HL-60/S4 treated with phorbol 12-myristate 13-acetate at 8.2 ng/mL for 4 days and 3 days (cell line): ENCODE measurements at regions not wholly inside any gene's neighbourhood (a gene's known extent, or its start where the extent isn't known, plus 50 kb on each side); places are given as distances from the start of the nearest gene placed in this dataset.
"Not testable (repeated sequence)": the region's sequence is repeated elsewhere in the genome, so short reads cannot be mapped to it uniquely, and the experiment has no call there.

ENCODE experiments used
- in situ Hi-C: fragments of 300-500 bp; cut with MboI; formaldehyde crosslinking; loops from 2 replicates; pipeline ENCODE4 v1.15.0; 2022; ENCODE audit warnings: low sequenced_read_pairs

DNA sequence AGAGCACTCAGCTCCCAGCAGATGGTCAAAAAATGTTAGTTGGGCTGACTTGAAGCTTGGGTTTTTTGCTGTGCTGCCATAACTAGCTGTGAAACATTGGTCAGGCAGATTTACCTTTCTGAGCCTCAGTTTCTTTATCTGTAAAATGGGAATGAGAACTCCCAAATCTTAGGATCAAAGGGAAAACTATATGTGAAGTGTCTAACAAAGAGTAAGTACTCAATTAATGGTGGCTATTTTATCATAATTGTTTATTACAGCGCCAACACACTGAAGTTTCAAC is 164.2 kb upstream of the POU3F1 start:
- in situ Hi-C loops: no loop called here

GRCh38 chr1:38210021-38210894 is 163.7 kb upstream of the POU3F1 start:
- in situ Hi-C loops: no loop called here

DNA sequence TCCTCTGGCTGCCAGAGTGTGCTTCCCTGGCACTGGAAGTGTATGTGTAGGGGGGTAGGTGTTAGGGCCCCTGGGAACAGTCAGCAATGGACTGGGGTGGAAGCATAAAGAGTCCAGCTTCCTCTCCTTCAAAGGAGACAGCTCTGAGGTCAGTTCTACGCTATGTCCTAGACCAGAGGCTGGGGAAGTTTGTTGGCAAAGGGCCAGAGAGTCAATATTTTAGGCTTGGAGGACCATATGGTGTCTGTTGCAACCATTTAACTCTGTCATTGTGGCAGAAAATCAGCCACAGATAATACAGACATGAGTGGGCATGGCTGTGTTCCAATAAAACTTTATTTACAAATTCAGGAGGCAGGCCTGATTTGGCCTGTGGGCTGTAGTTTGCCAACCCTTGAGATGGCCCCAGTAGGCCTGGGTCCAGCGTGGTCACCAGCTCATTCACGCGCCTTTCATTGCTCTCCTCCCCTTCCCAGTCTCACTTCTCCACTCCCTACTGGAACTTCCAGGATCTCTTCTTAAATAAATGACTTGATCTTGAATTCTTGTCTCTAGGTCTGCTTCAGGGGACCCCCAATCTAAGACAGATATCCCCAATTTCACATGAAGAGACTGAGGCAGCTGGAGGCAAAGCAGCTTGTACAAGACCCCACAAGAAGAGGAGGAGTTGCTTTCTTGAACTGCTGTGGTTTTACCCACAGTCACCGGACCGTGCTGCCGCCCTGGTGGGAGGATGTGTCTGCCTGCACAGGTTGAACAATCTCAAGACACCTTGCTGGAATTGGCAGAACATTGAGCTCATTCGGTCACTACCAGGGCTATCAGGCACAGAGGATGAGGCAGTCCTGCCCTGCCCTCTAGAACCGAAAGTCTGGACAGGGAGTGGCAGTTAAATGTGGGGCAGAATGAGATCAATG is 162.4 kb upstream of the POU3F1 start:
- in situ Hi-C loops: no loop called here

DNA sequence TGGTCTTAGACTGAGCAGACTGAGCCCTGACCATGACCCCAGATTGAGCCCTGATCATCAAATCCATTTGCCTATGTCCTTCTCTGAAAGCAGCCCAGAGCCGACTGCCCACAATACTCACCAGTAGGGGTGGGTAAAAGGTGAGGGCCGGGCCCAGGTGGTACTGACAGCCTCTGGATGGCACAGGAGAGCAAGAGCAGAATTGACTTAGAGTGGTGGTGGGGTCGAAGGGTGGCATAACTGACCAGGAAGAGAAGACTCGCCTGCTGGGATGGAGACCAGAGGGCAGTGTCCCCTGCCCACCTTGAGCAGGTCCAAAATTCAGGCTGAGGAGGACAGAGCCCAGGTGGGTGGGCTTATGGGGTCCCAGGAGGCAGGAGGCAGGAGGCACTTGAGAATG is 161.3 kb upstream of the POU3F1 start:
- in situ Hi-C loops: no loop called here

- in situ Hi-C loops: no loop called here
Measured at GRCh38 chr1:38207275-38207674, 160.7 kb upstream of the POU3F1 start.

- in situ Hi-C loops: no loop called here
Measured at GRCh38 chr1:38204698-38205097, 158.1 kb upstream of the POU3F1 start.

GRCh38 chr1:38203441-38203840 is 156.8 kb upstream of the POU3F1 start:
- in situ Hi-C loops: no loop called here

DNA sequence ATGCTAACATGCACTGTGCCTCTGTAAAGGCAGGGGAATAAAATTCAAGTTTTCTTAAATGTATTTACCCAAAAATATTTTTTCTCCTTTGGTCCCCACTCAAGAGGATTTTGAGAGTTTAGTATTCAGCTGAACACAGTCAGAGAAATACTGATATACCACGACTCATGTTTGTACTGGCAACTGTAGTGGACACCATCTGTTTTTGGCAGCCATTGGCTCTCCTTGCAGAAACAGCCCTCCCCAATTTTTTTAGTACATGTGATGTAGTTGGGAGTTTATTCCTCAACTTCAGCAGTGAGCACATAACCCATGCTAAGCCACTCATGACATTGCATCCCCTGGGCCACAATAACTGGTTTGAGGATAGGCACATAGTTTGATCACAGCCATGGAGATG is 154.8 kb upstream of the POU3F1 start:
- in situ Hi-C loops: no loop called here

GRCh38 chr1:38198621-38199020 is 152.0 kb upstream of the POU3F1 start:
- in situ Hi-C loops: no loop called here

GRCh38 chr1:38198099-38198498 is 151.5 kb upstream of the POU3F1 start:
- in situ Hi-C loops: no loop called here

DNA sequence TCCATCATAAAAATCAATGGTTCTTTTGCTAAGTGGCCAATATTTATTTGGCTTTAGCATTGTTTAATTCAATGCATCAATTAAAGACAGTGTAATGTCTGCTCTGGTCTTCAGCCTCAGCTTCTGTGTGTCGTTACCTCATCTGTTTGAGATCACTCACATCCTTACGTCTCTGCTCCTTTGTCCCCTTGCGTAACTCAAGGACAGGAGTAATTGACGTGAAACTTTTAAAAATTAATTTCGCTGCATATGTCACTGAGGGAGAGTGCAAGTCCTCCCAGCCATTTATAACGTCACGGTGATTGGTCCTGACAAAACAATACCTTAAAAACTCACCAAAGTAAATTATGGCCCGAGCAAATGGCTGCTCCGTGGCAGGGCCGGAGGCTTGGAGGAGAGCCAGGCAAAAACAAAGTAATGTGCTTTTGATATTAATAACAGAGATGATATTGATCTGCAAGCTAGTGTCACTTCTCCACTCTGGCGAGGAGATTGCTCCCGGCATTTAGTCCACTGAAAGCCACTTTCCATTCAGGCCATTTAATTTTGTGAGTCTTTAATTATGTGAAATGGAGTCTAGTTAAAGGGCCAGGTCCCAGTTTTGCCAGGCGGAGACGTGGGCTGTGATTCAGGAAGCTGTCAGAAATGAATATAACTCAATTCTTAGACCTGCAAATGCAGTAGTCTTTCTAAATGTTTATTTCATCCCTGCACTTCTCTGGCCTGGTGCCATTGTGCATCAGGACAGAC is 150.9 kb upstream of the POU3F1 start:
- in situ Hi-C loops: no loop called here

- in situ Hi-C loops: no loop called here
Measured at GRCh38 chr1:38194472-38194871, 147.9 kb upstream of the POU3F1 start.

- in situ Hi-C loops: no loop called here
Measured at GRCh38 chr1:38193040-38193439, 146.4 kb upstream of the POU3F1 start.

DNA sequence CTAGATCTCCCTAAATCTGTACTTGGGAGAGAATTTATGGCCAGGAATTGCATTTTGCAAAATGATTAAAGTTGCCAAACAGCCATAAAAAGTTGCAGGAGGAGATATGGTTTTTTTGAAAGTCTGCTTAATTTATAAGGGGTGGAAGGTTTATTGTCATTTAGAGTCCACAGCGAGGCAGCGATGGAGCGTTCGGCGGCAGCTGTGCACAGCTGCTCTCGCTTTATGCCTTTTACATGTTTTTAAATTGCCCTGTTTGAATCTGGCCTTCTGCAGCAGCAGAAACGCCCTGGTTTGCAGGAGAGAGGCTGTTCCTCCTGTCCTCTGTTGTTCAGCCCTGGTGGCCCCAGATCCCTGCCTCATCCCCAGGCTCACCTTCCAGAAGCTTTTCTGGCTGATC is 144.9 kb upstream of the POU3F1 start:
- in situ Hi-C loops: no loop called here

DNA sequence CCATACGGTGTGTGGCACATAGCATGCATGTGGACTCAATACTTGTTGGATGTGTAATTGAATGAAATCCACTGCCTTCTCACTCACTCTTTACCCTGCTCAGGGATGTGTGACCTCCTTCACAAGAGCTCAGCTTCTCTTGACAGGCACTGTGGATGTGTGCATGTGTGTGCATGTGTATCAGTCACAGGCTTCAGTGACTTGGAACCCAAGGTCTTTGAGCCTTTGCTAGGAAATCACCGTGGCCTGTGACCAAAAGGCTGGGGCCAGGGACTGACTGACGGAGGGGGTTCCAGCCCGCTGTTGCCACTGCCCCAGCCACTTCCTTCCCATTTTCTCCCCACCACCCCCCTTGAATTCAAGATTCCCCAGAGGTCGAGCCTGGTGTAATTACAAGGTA is 144.4 kb upstream of the POU3F1 start:
- in situ Hi-C loops: no loop called here

DNA sequence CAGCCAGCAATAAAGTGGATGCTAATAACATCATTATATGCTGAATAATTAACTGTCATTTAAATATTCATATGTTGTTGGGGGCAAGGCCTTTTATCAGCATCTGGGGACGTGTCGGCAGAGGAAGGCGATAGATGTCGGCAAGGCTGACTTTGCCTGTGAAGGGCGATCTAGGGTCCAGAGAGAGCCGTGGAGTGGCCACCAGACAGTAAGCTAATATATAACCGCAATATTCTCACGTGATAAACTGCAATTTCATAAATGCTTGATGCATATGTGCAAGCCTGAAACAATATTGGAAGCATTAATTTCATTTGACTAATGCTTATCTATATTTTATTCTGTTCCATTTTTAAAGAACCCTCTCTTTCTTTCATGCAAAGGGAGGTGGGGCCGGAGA is 141.0 kb upstream of the POU3F1 start:
- in situ Hi-C loops: no loop called here

GRCh38 chr1:38186566-38186965 is 140.0 kb upstream of the POU3F1 start:
- in situ Hi-C loops: no loop called here

- in situ Hi-C loops: no loop called here
Measured at GRCh38 chr1:38185913-38186312, 139.3 kb upstream of the POU3F1 start.

DNA sequence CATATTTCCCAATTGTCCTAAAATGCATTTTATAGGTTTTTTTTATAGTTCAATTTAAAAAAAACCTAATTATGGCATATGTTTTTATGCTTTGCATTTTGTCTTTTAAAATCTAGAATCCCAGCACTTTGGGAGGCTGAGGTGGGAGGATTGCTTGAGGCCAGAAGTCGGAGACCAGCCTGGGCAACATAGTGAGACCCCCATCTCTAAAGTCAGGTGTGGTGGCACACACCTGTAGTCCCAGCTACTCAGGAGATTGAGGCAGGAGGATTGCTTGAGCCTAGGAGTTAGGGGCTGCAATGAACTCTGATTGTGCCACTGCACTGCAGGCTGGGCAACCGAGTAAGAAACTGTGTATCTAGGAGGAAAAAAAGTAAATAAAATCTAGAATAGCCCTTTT is 137.2 kb upstream of the POU3F1 start:
- in situ Hi-C loops: no loop called here

- in situ Hi-C loops: no loop called here
Measured at GRCh38 chr1:38183096-38183495, 136.5 kb upstream of the POU3F1 start.

GRCh38 chr1:38180388-38180787 is 133.8 kb upstream of the POU3F1 start:
- in situ Hi-C loops: not testable (repeated sequence)
